Naive B cell (primary cell): ENCODE measurements at regions not wholly inside any gene's neighbourhood (a gene's known extent, or its start where the extent isn't known, plus 50 kb on each side); places are given as distances from the start of the nearest gene placed in this dataset.
A peak's percentile ranks its signal among the peaks of the same experiment; 100 is the strongest.

Source experiments
- ATAC-seq, 2 donors: fragments of 150-1000 bp; cut with Tn5 transposase; 2 replicates each; pipeline ENCODE4 v1.10.0; 2021; ENCODE audit warnings: low read depth in 2 of 2, mild to moderate bottlenecking in 2 of 2, moderate library complexity in 2 of 2
- DNase-seq: peaks from one replicate; pipeline ENCODE4 v3.0.0; 2022
- H3K27ac Mint-ChIP-seq, 6 donors: one replicate each; pipeline ENCODE4 v1.8.0; 2020 to 2022; ENCODE audit warnings: mild to moderate bottlenecking in 6 of 6, mixed read lengths in 6 of 6, moderate library complexity in 5 of 6, inconsistent platforms in 2 of 6
- H3K27me3 Mint-ChIP-seq, 3 donors: one replicate each; pipeline ENCODE4 v1.8.0; 2021 to 2022; ENCODE audit warnings: mixed read lengths in 3 of 3, mild to moderate bottlenecking in 1 of 3
- H3K36me3 Mint-ChIP-seq, 2 donors: one replicate each; pipeline ENCODE4 v1.8.0; 2020 to 2022; ENCODE audit warnings: mixed read lengths in 2 of 2, inconsistent platforms in 1 of 2, mild to moderate bottlenecking in 1 of 2
- H3K4me1 Mint-ChIP-seq, 3 donors: one replicate each; pipeline ENCODE4 v1.8.0; 2020 to 2022; ENCODE audit warnings: mixed read lengths in 3 of 3, inconsistent platforms in 1 of 3, mild to moderate bottlenecking in 1 of 3, moderate library complexity in 1 of 3
- H3K4me3 Mint-ChIP-seq, 8 donors: one replicate each; pipeline ENCODE4 v1.8.0; 2020 to 2022; ENCODE audit warnings: mild to moderate bottlenecking in 8 of 8, mixed read lengths in 8 of 8, moderate library complexity in 8 of 8, inconsistent platforms in 2 of 8
- H3K9me3 Mint-ChIP-seq, 7 donors: one replicate each; pipeline ENCODE4 v1.8.0; 2020 to 2022; ENCODE audit warnings: mixed read lengths in 7 of 7, mild to moderate bottlenecking in 5 of 7, inconsistent platforms in 2 of 7, moderate library complexity in 1 of 7

DNA sequence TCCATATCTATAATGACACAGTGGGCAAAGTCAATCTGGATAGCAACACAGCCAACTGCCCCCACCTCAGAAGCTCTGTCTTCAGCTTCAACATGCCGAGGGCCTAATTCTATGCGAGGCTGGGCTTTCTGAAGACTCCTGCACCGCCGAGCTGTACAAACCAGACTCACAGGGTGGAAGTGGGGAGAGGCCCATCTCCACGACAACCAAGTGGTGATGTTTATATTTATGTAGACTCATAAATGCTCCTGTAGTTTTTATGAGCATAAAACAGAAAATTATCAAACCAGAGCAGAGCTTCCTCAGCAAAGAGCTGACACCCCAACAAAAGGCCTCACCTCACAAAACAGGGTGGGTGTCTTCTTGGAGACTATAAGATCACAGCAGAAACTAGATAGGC lies 77.0 kb upstream of the LGALSL start:
- ATAC-seq (no peak), DNase-seq (no peak)
- H3K4me1 Mint-ChIP-seq: no peaks in the 10 kb centered on the region
- no peak overlapping the region for H3K4me3 Mint-ChIP-seq
- H3K36me3 Mint-ChIP-seq: no peaks in the 10 kb centered on the region
- H3K9me3 Mint-ChIP-seq: peaks cover 0 to 5% (median 0%) of the 10 kb centered on the region in 7 donors
- peaks cover 11 to 30% (median 26%) of the 10 kb centered on the region in 3 donors for H3K27me3 Mint-ChIP-seq
- no peak overlapping the region for H3K27ac Mint-ChIP-seq

DNA sequence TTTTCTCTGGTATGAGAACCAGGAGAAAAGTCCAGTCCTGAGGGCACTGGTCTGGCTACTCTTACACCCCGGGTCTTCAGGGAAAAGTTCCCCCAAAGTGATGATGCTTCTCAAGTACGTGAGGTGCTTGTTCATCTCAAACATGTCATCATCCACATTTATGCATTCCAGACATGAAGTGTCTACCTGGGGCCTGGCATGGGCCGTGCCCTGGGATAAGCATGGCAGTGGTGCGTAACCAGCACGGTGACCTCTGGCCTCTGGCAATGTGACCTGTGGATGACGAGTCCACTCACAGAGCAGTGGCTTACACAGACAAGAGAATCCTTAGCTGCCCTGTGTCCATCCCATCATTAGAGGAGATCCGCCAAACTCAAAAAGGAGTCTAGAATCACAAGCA lies 74.8 kb upstream of the LGALSL start:
- Mint-ChIP-seq H3K36me3 (no peaks in the 10 kb centered on the region), H3K9me3 (peaks cover 0 to 5% (median 0%) of the 10 kb centered on the region in 7 donors), H3K27ac (no peak overlapping the region), H3K4me3 (no peak overlapping the region), H3K27me3 (peaks cover 15 to 25% (median 16%) of the 10 kb centered on the region in 3 donors), H3K4me1 (peaks cover 0 to 3% (median 0%) of the 10 kb centered on the region in 3 donors)
- ATAC-seq (no peak), DNase-seq (no peak)

DNA sequence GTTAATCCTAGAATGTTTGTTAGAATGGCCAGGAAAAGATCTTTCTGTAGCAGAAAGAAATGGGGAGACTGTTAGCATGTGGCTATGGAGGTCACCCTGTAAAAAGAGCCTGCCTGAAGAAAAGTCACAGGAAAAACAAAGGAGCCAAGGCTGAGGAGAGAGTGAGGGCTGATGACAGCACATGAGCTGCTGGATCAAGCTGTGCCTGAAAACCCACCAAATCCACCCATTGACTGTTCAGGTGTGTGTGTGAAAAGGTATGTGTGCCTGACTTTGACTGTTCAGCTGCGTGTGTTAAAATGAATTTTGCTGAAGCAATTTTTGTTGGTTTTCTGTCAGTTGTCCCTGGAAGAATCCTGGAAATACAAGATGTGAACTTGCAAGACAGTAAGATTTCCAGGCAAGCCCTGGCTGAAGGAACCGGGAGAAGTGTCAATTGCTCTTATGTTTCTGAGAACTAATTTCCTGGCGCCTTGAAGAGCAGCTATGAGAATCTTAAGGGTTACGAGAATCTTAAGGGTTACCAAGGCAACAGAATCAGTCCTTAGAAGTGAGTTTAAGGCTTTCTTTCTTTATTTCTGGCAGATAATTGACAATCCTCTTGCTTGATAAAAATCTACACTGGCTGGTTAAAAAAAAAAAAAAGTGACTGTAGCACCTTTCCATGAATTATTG lies 73.0 kb upstream of the LGALSL start:
- ATAC-seq: no peak
- Mint-ChIP-seq H3K9me3 (peaks cover 0 to 5% (median 0%) of the 10 kb centered on the region in 7 donors), H3K4me1 (peaks cover 0 to 3% (median 0%) of the 10 kb centered on the region in 3 donors), H3K27me3 (peaks cover 15 to 18% (median 16%) of the 10 kb centered on the region in 3 donors), H3K36me3 (no peaks in the 10 kb centered on the region), H3K4me3 (no peak overlapping the region), H3K27ac (peak overlapping the region in 1 of 6 donors; percentile 28)
- no peak for DNase-seq

DNA sequence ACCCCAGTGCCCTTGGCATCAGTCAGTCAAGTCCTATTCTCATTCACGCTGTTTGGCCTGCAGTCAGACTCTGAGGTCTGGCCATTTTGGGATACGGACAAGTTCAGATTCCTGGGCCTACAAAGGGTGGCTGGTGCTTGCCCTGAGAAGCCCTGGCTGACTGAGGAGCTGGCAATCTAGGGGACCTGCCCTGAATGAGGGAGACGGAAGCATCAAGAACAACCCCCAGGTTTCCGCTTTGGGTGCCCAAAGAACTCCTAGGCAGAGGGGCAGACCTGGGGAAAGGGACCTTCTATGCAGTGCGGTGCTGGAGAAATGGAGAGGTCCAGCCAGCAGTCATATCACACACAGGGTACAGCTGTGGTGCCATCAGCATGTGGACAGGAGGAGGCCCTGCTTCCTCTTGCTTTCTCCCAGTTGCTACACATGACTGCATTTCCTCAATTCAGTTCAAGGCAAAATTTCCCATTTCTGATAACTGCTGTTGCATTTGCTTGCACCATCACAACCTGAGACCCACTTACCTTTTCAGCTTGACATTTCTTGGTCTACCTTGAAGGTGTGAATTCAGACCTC lies 70.9 kb upstream of the LGALSL start:
- Mint-ChIP-seq H3K36me3 (no peaks in the 10 kb centered on the region), H3K27me3 (peaks cover 15 to 18% (median 16%) of the 10 kb centered on the region in 3 donors), H3K4me3 (no peak overlapping the region), H3K27ac (peak overlapping the region in 1 of 6 donors; percentile 31), H3K4me1 (peaks cover 0 to 3% (median 0%) of the 10 kb centered on the region in 3 donors), H3K9me3 (peaks cover 0 to 5% (median 0%) of the 10 kb centered on the region in 7 donors)
- DNase-seq (no peak), ATAC-seq (no peak)

DNA sequence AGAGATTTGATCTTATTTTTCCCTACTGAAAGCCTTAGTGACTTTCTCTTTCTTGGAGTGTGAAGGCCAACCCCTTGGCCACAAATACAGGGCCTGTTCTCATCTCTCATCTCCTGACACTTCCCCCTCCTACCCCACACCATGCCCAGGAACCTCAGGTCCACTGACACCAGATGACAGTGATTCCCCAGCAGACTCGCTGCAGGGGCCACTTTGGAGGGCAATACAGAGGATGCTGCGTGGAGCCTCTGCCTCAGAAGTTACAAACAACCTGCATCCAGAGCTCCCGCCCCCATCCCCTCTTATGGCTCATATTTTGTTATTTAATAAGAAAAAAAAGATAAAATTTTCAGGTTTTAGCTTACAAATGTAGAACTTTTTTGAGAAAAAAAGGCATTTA lies 70.1 kb upstream of the LGALSL start:
- Mint-ChIP-seq H3K4me3 (no peak overlapping the region), H3K27ac (no peak overlapping the region)

DNA sequence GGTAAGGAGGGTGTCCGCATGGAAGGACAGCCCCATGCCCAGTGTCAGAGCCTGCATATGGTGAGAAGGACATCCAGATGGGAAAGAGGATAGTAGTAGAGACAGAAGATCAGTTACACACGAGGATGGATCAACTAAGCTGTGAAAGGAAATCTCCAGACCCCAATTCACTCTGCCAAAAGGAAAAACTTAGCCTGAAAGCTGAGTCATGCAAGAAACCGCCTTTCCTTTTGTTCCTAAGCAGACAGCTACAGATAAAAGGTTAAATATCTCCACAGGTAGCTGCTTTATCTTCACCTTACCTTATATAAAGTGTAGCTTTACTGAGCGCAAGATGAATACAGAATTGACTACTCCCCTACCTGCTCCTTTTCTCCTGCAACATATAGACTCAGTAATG lies 67.3 kb upstream of the LGALSL start:
- peaks cover 0 to 8% (median 0%) of the 10 kb centered on the region in 3 donors for H3K27me3 Mint-ChIP-seq
- peaks cover 0 to 10% of the 10 kb centered on the region in 2 donors for H3K36me3 Mint-ChIP-seq

More for the DNA sequence above, 70.1 kb upstream of the LGALSL start:
- Mint-ChIP-seq H3K4me1 (peaks cover 0 to 3% (median 0%) of the 10 kb centered on the region in 3 donors), H3K27me3 (peaks cover 14 to 19% (median 16%) of the 10 kb centered on the region in 3 donors), H3K9me3 (peaks cover 0 to under 1% (median 0%) of the 10 kb centered on the region in 7 donors), H3K36me3 (no peaks in the 10 kb centered on the region)
- no peak for ATAC-seq
- DNase-seq: no peak

DNA sequence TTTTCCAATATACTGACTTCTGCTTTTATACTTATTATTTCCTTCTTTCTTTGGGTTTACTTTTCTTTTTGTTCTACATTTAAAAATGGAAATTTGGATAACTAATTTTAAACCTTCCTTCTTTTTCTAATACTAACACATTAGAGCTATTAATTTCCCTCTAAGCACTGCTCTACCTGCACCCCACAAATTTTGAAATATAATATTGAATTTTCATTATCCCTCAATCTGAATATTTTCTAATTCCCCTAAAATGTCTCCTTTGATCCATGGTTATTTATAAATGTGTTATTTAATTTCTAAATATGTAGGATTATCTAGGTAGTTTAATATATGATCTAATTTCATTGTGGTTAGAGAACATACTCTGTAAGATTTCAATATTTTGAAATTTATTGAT lies 63.4 kb upstream of the LGALSL start:
- DNase-seq (no peak), ATAC-seq (no peak)
- no peak overlapping the region for H3K27ac Mint-ChIP-seq
- H3K27me3 Mint-ChIP-seq: peaks cover 0 to 7% (median 0%) of the 10 kb centered on the region in 3 donors
- peaks cover 0 to 10% of the 10 kb centered on the region in 2 donors for H3K36me3 Mint-ChIP-seq
- H3K9me3 Mint-ChIP-seq: peaks cover 0 to 24% (median 11%) of the 10 kb centered on the region in 7 donors
- no peak overlapping the region for H3K4me3 Mint-ChIP-seq
- H3K4me1 Mint-ChIP-seq: no peaks in the 10 kb centered on the region

More for the DNA sequence above, 67.3 kb upstream of the LGALSL start:
- no peak overlapping the region for H3K4me3 Mint-ChIP-seq
- DNase-seq (no peak), ATAC-seq (no peak)
- peaks cover 0 to 19% (median 11%) of the 10 kb centered on the region in 7 donors for H3K9me3 Mint-ChIP-seq
- peaks cover 0 to 3% (median 0%) of the 10 kb centered on the region in 3 donors for H3K4me1 Mint-ChIP-seq
- H3K27ac Mint-ChIP-seq: no peak overlapping the region

DNA sequence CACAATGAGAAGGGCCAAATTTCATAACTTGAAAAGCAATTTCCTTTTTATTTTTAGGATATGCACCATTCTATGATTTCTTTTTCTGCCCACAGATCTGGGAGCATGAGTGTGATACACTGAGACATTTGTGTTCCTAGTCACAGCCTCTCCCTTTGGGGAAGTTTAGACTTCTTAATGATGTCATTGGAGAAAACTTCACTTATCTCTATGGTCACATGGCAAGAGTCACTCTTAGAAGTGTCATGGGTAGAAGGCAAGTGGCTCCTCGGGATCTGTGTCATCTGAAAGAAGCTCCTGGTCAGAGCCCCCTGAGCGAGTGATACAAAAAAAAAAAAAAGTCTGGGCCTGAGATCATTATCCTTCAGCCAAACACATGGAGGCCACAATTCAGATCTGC lies 62.5 kb upstream of the LGALSL start:
- DNase-seq (no peak), ATAC-seq (no peak)
- no peaks in the 10 kb centered on the region for H3K4me1 Mint-ChIP-seq
- H3K36me3 Mint-ChIP-seq: peaks cover 0 to 10% of the 10 kb centered on the region in 2 donors
- H3K27me3 Mint-ChIP-seq: peaks cover 0 to 7% (median 0%) of the 10 kb centered on the region in 3 donors
- no peak overlapping the region for H3K4me3 Mint-ChIP-seq
- H3K27ac Mint-ChIP-seq: no peak overlapping the region
- H3K9me3 Mint-ChIP-seq: peaks cover 0 to 24% (median 11%) of the 10 kb centered on the region in 7 donors

DNA sequence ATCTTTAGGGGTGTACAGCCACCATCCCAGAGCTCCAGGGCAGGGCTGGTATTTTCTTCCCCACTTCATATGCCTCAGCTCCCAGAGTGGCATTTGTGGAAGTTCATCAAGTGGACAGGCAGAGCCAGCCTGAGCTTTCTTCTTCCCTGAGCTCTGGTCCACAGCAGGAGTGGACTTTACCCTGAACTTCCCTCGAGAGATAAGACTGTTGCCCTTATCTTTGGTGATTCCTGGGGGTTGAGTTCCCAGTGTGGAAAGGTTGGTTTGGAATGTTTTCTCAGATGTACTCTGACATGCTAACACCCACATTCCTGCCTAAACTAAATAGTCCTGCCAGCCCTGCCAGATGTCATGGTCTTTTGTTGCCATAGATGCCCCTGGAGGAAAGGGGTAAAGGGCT lies 62.0 kb upstream of the LGALSL start:
- Mint-ChIP-seq H3K4me3 (no peak overlapping the region), H3K36me3 (peaks cover 0 to 10% of the 10 kb centered on the region in 2 donors), H3K27ac (no peak overlapping the region), H3K4me1 (no peaks in the 10 kb centered on the region), H3K27me3 (peaks cover 0 to 7% (median 0%) of the 10 kb centered on the region in 3 donors), H3K9me3 (peaks cover 0 to 24% (median 11%) of the 10 kb centered on the region in 7 donors)
- ATAC-seq (no peak), DNase-seq (no peak)

DNA sequence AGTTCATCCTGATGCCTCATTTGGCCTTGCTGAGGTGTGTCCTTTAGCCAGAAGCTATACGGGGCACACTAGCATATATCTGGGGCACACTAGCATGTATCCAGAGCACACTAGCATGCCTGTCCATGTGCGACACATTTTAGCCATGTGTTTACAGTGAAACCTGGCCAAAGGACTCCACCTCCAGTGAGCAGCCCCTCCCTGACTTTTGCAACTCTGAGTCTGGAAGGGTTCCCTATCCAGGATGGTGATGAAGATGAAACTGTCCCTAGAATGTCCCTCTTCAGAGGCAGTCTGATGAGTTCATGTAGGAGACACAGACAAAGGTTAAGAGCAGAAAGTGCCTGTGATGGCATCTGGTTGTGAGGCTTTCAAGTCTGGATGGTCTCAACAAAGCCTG lies 61.4 kb upstream of the LGALSL start:
- Mint-ChIP-seq H3K9me3 (peaks cover 0 to 24% (median 11%) of the 10 kb centered on the region in 7 donors), H3K4me3 (peak overlapping the region in 1 of 8 donors; percentile 61), H3K36me3 (peaks cover 0 to 10% of the 10 kb centered on the region in 2 donors), H3K27me3 (peaks cover 0 to 7% (median 0%) of the 10 kb centered on the region in 3 donors), H3K27ac (no peak overlapping the region), H3K4me1 (no peaks in the 10 kb centered on the region)
- DNase-seq (no peak), ATAC-seq (no peak)

DNA sequence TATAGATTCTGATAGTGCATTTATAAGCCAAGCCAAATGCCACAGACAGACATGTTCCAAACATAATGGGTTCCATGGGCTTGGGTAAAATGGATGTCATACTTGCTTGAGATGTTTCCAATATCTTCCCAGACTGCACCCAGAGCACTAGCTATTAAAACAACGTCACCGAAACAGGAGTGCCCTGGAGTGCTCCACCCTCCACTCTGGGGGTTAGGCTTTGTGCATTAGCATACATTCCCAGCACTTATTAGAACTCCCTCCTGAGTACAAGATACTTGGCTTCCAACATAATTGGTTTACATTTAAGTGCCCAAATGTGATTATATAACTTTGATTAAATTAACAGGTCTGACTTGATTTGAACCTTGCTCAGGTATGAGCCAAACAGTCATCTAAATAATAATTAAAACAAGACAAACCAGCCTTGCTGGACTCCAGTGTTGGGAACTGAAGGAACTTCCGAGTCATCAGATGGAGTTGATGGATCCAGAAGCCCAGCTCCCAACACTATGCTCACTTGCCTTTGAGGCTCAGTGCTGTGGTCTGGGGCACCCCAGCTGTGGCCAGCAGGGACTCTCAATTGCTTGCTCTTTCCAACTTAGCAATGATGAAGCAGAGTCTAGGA lies 60.5 kb upstream of the LGALSL start:
- H3K9me3 Mint-ChIP-seq: peaks cover 0 to 24% (median 11%) of the 10 kb centered on the region in 7 donors

DNA sequence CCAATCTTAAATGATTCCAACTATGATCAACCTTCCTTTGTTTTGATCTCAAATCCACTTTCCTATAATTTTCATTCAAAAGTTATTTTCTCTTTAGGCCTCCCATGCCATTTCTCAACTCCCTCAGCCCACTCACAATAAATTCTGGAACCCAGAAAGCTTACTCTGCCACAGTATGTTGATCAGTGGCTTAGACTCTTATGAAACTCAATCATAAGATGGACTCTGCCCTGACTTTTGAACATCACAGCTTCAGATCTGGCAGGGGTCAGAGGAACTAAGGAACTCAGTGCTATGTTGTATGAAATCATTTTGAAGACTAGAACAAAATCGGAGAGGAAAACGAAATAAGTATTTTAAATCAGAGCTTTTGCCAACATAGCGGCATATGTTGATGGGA lies 59.8 kb upstream of the LGALSL start:
- Mint-ChIP-seq H3K9me3 (peaks cover 0 to 24% (median 11%) of the 10 kb centered on the region in 7 donors), H3K27me3 (peaks cover 0 to 3% (median under 1%) of the 10 kb centered on the region in 3 donors), H3K27ac (no peak overlapping the region), H3K4me3 (no peak overlapping the region), H3K36me3 (peaks cover 0 to 10% of the 10 kb centered on the region in 2 donors), H3K4me1 (peaks cover 0 to 4% (median 4%) of the 10 kb centered on the region in 3 donors)
- ATAC-seq (no peak), DNase-seq (no peak)

More for the DNA sequence above, 60.5 kb upstream of the LGALSL start:
- H3K4me3 Mint-ChIP-seq: no peak overlapping the region
- H3K4me1 Mint-ChIP-seq: peaks cover 0 to 4% (median 4%) of the 10 kb centered on the region in 3 donors
- peaks cover 0 to 10% of the 10 kb centered on the region in 2 donors for H3K36me3 Mint-ChIP-seq
- DNase-seq (no peak), ATAC-seq (no peak)
- H3K27ac Mint-ChIP-seq: no peak overlapping the region
- H3K27me3 Mint-ChIP-seq: peaks cover 0 to 4% (median 0%) of the 10 kb centered on the region in 3 donors

DNA sequence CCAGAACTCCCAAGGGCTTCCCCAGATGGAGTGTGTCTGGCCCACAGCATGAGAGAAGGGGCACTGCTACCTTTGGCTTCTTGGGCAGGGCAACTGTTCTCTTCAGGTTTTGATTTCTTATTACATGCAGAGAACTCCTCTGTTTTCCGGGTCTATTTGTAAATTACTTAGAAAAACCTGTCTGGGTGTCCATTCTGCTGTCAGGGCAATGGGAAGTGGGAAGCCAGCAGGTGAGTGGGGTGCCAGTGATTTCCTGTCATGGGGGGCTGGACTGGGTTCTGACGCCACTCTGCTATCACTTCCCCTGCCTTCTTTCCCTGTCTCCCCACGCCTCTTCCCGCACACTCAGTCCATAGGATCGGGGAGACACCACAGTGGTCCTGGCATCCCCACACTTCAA lies 58.0 kb upstream of the LGALSL start:
- H3K27ac Mint-ChIP-seq: no peak overlapping the region
- ATAC-seq (no peak), DNase-seq (no peak)
- peaks cover 0 to 7% (median 3%) of the 10 kb centered on the region in 3 donors for H3K27me3 Mint-ChIP-seq
- H3K4me3 Mint-ChIP-seq: no peak overlapping the region
- peaks cover 0 to under 1% of the 10 kb centered on the region in 2 donors for H3K36me3 Mint-ChIP-seq
- peaks cover 0 to 4% (median 4%) of the 10 kb centered on the region in 3 donors for H3K4me1 Mint-ChIP-seq
- peaks cover 0 to 12% (median 5%) of the 10 kb centered on the region in 7 donors for H3K9me3 Mint-ChIP-seq
